ENCODE measurements at regions not wholly inside any gene's neighbourhood (a gene's known extent, or its start where the extent isn't known, plus 50 kb on each side); places are given as distances from the start of the nearest gene placed in this dataset.

GRCh38 chr1:90782046-90782445, 64.9 kb upstream of the BARHL2 start:
- DNase-seq (ENCODE audit: extremely low read depth, low read depth), result no peak

- no peak for DNase-seq (ENCODE audit: extremely low read depth, low read depth)
Observed at GRCh38 chr1:90781534-90781933, 64.4 kb upstream of the BARHL2 start.

- DNase-seq (ENCODE audit: extremely low read depth, low read depth), result no peak
Observed at GRCh38 chr1:90780981-90781380, 63.9 kb upstream of the BARHL2 start.

DNA sequence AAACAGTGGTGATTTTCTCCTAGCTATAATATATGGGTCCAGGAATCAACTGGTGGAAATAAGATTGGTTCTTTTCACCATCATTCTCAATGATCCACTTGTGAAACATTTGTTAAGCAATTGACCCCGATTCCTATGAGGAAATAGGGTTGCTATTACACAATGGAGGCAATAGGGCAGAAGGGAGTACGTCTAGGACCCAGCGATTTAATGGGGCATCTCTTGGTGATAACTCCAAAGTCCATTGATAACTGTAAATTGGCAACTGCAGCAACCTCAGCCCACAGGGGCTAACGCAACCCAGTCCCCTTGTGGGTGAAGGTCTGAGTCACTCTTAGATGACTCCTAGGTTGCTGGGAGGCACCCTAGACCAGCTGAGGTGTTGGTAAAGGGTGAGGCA, 62.5 kb upstream of the BARHL2 start:
- DNase-seq (ENCODE audit: extremely low read depth, low read depth), result no peak

DNA sequence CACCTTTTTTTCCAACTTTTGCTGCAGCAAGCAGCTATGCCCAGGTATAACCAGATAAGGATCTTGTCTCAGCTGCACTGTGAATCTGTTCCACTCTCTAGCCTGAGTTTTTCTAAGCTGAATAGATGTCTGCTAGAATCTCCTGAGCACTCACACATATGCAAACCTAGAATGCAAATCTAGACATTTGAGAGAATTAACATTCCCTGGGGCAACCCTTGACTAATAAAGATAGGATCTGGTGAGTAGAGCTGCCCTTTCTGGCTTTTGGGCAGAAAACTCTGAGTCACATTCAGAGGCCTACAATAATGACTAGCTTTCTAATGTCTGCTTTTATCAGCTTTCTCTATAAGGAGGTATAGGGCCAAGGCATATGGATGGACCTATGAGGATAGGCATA, 61.4 kb upstream of the BARHL2 start:
- DNase-seq (ENCODE audit: extremely low read depth, low read depth), result no peak

GRCh38 chr1:90773812-90774211, 56.7 kb upstream of the BARHL2 start:
- no peak for DNase-seq (ENCODE audit: extremely low read depth, low read depth)

DNA sequence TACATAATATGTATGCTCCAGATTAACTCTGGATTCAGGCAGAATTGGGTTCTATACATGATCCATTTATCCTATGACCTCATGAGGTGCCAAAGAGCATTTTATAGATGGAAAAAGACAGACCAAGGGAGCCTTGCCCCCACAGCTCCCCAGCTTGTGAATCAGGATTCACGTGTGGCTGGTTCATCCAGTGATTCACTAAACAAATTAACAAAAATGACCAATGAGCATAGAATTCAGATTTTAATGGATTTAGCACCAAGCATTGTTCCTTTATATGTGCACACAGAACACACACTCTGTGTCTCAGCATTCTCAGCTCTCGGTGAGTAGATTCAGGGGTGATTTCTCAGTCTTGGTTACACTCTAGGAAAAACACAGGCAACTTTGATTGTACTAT, 51.7 kb upstream of the BARHL2 start:
- DNase-seq (ENCODE audit: extremely low read depth, low read depth), result no peak

DNA sequence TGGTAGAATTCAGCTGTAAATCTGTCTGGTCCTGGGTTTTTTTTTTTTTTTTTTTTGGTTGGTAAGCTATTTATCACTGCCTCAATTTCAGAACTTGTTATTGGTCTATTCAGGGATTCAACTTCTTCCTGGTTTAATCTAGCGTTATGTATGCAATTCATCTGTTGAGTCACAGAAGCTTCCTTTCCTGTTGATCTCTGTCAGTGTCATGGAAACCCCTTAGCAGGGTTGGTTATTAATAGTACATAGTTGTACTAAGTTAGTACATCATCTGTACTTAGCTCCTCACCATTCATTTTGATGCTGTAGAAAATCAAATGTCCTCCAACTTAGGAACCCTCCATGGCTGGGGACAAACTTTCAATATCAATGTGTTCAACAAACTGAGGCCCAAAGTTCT, 51.0 kb upstream of the BARHL2 start:
- no peak for DNase-seq (ENCODE audit: extremely low read depth, low read depth)
